SJSA1 (cell line): ENCODE measurements at regions not wholly inside any gene's neighbourhood (a gene's known extent, or its start where the extent isn't known, plus 50 kb on each side); places are given as distances from the start of the nearest gene placed in this dataset.
"Not testable (repeated sequence)": the region's sequence is repeated elsewhere in the genome, so short reads cannot be mapped to it uniquely, and the experiment has no call there.

Experiments used
- DNase-seq, 2 experiments: peaks; one replicate each; pipeline ENCODE4 v3.0.0-alpha.2; 2015 to 2020; ENCODE audit warnings: low spot score in 2 of 2, low read depth in 1 of 2
- H3K27ac ChIP-seq: fragments of 250-450 bp; sonication (Bioruptor Pico); 2 replicates; pipeline ENCODE4 v1.5.1; 2020; ENCODE audit warnings: mild to moderate bottlenecking, moderate library complexity
- H3K27me3 ChIP-seq: fragments of 250-450 bp; sonication (Bioruptor Pico); replicated peaks from 2 replicates; pipeline ENCODE4 v1.5.1; 2020; ENCODE audit warnings: mild to moderate bottlenecking, moderate library complexity
- H3K36me3 ChIP-seq: fragments of 250-450 bp; sonication (Bioruptor Pico); 2 replicates; pipeline ENCODE4 v1.5.1; 2020; ENCODE audit warnings: mild to moderate bottlenecking
- H3K4me1 ChIP-seq: fragments of 250-450 bp; sonication (Bioruptor Pico); replicated peaks from 2 replicates; pipeline ENCODE4 v1.6.1; 2021; ENCODE audit warnings: mild to moderate bottlenecking
- H3K4me3 ChIP-seq: fragments of 250-450 bp; sonication (Bioruptor Pico); 2 replicates; pipeline ENCODE4 v1.5.1; 2020; ENCODE audit warnings: mild to moderate bottlenecking
- H3K9me3 ChIP-seq: fragments of 250-450 bp; sonication (Bioruptor Pico); replicated peaks from 2 replicates; pipeline ENCODE4 v1.5.1; 2020; ENCODE audit warnings: mild to moderate bottlenecking

DNA sequence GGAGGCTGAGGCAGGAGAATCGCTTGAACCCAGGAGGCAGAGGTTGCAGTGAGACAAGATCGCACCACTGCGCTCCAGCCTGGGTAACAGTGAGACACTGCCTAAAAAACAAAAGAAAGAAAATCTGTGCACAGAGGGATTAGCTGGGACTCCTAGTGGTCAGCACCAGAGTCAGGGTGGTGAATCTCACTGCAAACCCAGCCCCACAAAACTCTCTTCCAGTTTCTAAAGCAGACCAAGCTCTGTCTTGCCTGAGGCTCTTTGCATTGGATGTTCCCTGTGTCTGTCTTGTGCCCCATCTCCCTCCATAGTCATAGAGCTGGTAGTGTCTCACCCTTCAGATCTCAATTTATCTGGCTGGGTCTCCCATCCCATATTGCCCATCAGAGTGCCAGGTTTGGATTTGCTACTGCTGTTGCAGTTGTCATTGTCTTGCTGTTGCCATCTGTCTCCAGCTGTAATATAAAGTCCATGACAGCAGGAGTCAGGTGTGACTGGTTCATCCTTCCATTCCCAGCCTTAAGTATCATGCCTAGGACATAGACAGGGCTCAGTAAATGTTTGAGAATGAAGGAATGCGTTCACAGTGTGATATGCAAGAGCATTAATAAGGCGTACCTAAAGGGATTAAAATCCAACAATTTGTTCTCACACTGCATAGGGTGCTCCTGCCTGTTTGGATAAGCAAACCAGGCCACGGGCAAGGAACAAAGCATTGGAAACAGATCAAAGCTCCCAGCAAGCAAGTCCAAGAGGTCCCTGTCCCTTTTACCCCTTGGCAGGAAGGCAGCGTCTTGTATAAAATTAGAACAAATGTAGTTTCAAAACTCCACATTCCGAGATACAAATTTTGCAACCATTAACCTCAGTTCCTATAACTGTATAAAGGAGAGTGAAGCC, 614.6 kb upstream of the CDH5 start:
- H3K9me3 ChIP-seq = no peaks in the 10 kb centered on the region

GRCh38 chr16:65749506-65749905, 617.0 kb upstream of the CDH5 start:
- Histone ChIP-seq H3K27me3 (no peaks in the 10 kb centered on the region), H3K4me3 (no peak overlapping the region), H3K9me3 (no peaks in the 10 kb centered on the region), H3K4me1 (no peaks in the 10 kb centered on the region), H3K36me3 (no peaks in the 10 kb centered on the region), H3K27ac (no peak overlapping the region)
- DNase-seq = no peak

More for the DNA sequence above, 614.6 kb upstream of the CDH5 start:
- H3K27ac ChIP-seq = no peak overlapping the region
- H3K4me3 ChIP-seq = no peak overlapping the region
- no peak for DNase-seq
- H3K27me3 ChIP-seq = no peaks in the 10 kb centered on the region
- H3K4me1 ChIP-seq = no peaks in the 10 kb centered on the region
- H3K36me3 ChIP-seq = no peaks in the 10 kb centered on the region

GRCh38 chr16:65746941-65747340, 619.5 kb upstream of the CDH5 start:
- Histone ChIP-seq H3K9me3 (no peaks in the 10 kb centered on the region), H3K4me3 (no peak overlapping the region), H3K36me3 (no peaks in the 10 kb centered on the region), H3K27ac (no peak overlapping the region), H3K27me3 (no peaks in the 10 kb centered on the region), H3K4me1 (no peaks in the 10 kb centered on the region)
- no peak for DNase-seq

DNA sequence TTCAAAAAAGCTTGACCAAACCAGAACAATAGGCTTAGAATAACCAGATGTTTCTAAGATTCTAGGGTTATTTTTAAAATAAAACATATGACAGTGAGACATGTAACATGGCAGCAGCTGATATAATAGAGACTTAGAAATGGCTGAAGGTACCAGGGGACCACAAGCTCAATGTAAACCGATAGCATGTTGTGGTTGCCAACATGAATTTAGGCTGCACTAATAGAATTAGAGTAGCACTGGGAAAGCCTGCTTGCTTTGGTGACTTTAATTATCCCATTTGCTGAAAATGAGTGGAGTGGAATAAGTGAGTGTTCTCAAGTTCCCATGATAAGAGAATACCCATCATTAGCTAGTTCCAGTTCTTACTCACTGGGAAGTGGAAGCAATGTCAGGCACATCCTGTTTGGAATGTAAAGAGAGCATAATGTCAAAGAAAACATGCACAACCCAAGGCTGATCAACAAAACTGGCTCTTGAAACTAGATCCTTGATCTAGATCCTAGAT, 621.2 kb upstream of the CDH5 start:
- H3K27ac ChIP-seq = no peak overlapping the region
- DNase-seq = no peak

DNA sequence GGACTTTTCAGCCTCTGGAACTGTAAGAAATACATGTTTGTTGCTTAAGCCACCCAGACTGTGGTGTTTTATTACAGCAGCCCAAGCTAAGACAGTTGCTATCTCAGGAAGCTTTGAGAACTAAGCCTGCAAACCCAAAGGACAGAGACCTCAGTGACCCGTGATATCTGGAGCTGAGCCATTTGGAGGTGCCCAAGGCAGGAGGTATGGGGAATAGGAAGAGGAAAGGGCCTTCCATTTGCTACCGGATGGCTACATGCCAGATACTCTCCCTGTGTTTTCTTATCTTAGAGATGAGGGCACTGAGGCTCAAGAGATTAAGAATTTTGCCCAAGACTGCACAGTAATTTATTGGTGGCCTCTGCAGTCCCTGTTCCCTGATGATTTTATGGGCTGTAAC, 622.1 kb upstream of the CDH5 start:
- no peaks in the 10 kb centered on the region for H3K36me3 ChIP-seq
- no peaks in the 10 kb centered on the region for H3K27me3 ChIP-seq
- DNase-seq = no peak
- no peak overlapping the region for H3K27ac ChIP-seq
- H3K9me3 ChIP-seq = 0 out of 2 replicates have a peak, but pooled peaks cover 2% of the 10 kb centered on the region
- H3K4me1 ChIP-seq = no peaks in the 10 kb centered on the region
- no peak overlapping the region for H3K4me3 ChIP-seq

More for the DNA sequence above, 621.2 kb upstream of the CDH5 start:
- Histone ChIP-seq H3K27me3 (no peaks in the 10 kb centered on the region), H3K36me3 (no peaks in the 10 kb centered on the region), H3K9me3 (0 out of 2 replicates have a peak, but pooled peaks cover 2% of the 10 kb centered on the region), H3K4me1 (no peaks in the 10 kb centered on the region), H3K4me3 (no peak overlapping the region)

GRCh38 chr16:65743558-65743957, 621.7 kb upstream of the CDH11 start:
- H3K4me1 ChIP-seq = no peaks in the 10 kb centered on the region
- no peak overlapping the region for H3K27ac ChIP-seq

DNA sequence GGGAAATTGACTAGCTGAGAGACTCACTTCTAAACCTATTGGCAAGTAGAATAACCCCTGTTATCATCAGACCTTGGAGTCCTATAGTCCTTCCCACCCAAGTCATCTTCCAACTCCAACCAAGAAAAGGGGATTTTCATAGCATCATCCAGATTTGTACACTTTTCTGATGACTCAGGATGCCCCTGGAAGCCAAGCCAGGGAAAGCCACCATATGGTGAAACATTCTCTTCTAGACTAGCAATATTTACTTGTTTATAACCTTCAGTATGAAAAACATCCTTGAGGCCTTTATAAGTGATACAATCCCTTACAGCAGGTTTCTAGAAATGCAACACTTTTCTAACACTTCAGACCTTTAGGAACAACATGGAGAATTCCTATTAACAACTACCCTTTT, 618.8 kb upstream of the CDH11 start:
- Histone ChIP-seq H3K4me1 (no peaks in the 10 kb centered on the region), H3K27ac (no peak overlapping the region), H3K9me3 (0 out of 2 replicates have a peak, but pooled peaks cover 2% of the 10 kb centered on the region), H3K4me3 (no peak overlapping the region), H3K36me3 (no peaks in the 10 kb centered on the region), H3K27me3 (no peaks in the 10 kb centered on the region)
- DNase-seq = no peak

More at GRCh38 chr16:65743558-65743957, 621.7 kb upstream of the CDH11 start:
- Histone ChIP-seq H3K36me3 (no peaks in the 10 kb centered on the region), H3K4me3 (no peak overlapping the region), H3K9me3 (0 out of 2 replicates have a peak, but pooled peaks cover 2% of the 10 kb centered on the region), H3K27me3 (no peaks in the 10 kb centered on the region)
- no peak for DNase-seq

DNA sequence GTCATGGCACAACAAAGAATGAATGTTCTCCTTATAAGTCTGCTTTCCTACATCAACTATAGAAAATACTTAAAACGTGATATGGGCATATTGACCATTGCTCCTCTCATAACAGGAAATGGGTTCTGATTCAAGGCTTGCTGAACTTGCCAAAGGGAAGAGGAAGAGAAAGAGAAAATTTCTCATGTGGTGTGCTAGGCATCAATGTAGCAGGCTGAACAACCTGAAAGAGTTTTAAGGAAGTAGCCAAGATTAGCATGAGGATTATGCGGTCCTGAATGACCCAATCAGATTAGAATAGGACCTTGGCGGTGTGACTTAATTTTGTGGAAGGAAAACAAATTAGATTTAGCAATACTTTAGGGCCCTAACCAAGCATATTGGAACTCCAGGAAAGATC, 617.7 kb upstream of the CDH11 start:
- DNase-seq = no peak
- no peaks in the 10 kb centered on the region for H3K36me3 ChIP-seq
- no peaks in the 10 kb centered on the region for H3K4me1 ChIP-seq
- peaks cover 2% of the 10 kb centered on the region; the same call in 1 of the 2 replicates for H3K9me3 ChIP-seq
- H3K27ac ChIP-seq = no peak overlapping the region
- no peak overlapping the region for H3K4me3 ChIP-seq
- H3K27me3 ChIP-seq = no peaks in the 10 kb centered on the region

DNA sequence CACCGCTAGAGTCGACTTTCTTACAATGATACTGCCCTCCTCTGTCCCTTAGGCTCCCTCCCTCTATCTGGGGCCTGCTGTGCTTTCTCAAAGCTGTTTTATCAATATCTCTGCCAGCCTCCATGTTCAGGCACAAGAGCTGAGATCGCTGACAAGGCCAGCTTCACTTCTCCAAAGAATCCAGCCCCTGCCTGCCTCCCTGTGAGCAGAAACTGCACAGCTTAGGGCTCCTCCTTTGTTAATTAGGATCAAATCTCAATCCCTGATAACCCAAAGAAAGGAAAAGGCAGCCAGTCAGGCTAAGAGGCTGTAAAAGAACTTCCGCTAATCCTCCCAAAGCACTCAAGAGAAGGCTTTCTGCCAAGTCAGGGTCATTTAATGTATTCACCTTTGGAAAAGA, 616.0 kb upstream of the CDH11 start:
- peaks cover 2% of the 10 kb centered on the region; the same call in 1 of the 2 replicates for H3K9me3 ChIP-seq
- no peaks in the 10 kb centered on the region for H3K36me3 ChIP-seq
- no peak for DNase-seq
- no peak overlapping the region for H3K27ac ChIP-seq
- H3K4me1 ChIP-seq = no peaks in the 10 kb centered on the region
- H3K4me3 ChIP-seq = no peak overlapping the region
- no peaks in the 10 kb centered on the region for H3K27me3 ChIP-seq

DNA sequence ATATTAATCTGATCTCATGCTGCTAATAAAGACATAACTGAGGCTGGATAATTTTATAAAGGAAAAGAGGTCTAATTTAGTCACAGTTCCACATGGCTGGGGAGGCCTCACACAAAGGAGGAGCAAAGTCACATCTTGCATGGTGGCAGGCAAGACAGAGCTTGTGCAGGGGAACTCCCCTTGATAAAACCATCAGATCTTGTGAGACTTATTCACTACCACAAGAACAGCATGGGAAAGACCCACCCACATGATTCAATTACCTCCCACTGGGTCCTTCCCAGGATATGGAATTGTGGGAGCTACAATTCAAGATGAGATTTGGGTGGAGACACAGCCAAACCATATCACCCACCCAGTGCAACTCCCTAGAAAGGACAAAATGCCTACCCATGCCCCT, 613.8 kb upstream of the CDH11 start:
- H3K36me3 ChIP-seq, H3K9me3 ChIP-seq, H3K4me1 ChIP-seq, H3K4me3 ChIP-seq, H3K27me3 ChIP-seq, DNase-seq, H3K27ac ChIP-seq: not testable (repeated sequence)

GRCh38 chr16:65733721-65734120, 611.9 kb upstream of the CDH11 start:
- DNase-seq = no peak
- no peaks in the 10 kb centered on the region for H3K27me3 ChIP-seq
- H3K27ac ChIP-seq = no peak overlapping the region
- no peaks in the 10 kb centered on the region; the same call in 1 of the 2 replicates for H3K9me3 ChIP-seq
- H3K36me3 ChIP-seq = no peaks in the 10 kb centered on the region
- H3K4me3 ChIP-seq = no peak overlapping the region
- H3K4me1 ChIP-seq = no peaks in the 10 kb centered on the region

GRCh38 chr16:65731833-65732232, 610.0 kb upstream of the CDH11 start:
- Histone ChIP-seq H3K36me3 (no peaks in the 10 kb centered on the region), H3K4me1 (no peaks in the 10 kb centered on the region), H3K27ac (no peak overlapping the region), H3K27me3 (0 out of 2 replicates have a peak, but pooled peaks cover 3% of the 10 kb centered on the region), H3K9me3 (no peaks in the 10 kb centered on the region; the same call in 1 of the 2 replicates), H3K4me3 (no peak overlapping the region)
- no peak for DNase-seq

- H3K4me3 ChIP-seq = no peak overlapping the region
- no peaks in the 10 kb centered on the region for H3K9me3 ChIP-seq
- H3K27ac ChIP-seq = no peak overlapping the region
- no peak for DNase-seq
- no peaks in the 10 kb centered on the region for H3K4me1 ChIP-seq
- no peaks in the 10 kb centered on the region for H3K36me3 ChIP-seq
- H3K27me3 ChIP-seq = 0 out of 2 replicates have a peak, but pooled peaks cover 3% of the 10 kb centered on the region
These were observed 606.8 kb upstream of the CDH11 start for GRCh38 chr16:65728652-65729051.

GRCh38 chr16:65728167-65728566, 606.3 kb upstream of the CDH11 start:
- Histone ChIP-seq H3K9me3 (no peaks in the 10 kb centered on the region), H3K27me3 (0 out of 2 replicates have a peak, but pooled peaks cover 3% of the 10 kb centered on the region), H3K36me3 (no peaks in the 10 kb centered on the region), H3K4me3 (no peak overlapping the region), H3K27ac (no peak overlapping the region), H3K4me1 (no peaks in the 10 kb centered on the region)
- DNase-seq = no peak
